ENCODE measurements at regions not wholly inside any gene's neighbourhood (a gene's known extent, or its start where the extent isn't known, plus 50 kb on each side); places are given as distances from the start of the nearest gene placed in this dataset.
"Not testable (repeated sequence)": the region's sequence is repeated elsewhere in the genome, so short reads cannot be mapped to it uniquely, and the experiment has no call there.

GRCh38 chr7:89837515-89837914 is 316.8 kb upstream of the STEAP1 start:
- no peak for FAIRE-seq
- DNase-seq (ENCODE audit: insufficient read length), result no peak
- no peak for TF ChIP-seq TAF1 (IDR thresholded peaks at IDR 0.05; ENCODE audit: borderline replicate concordance, low read depth, low read length)

- TF ChIP-seq POLR2AphosphoS5 (IDR thresholded peaks at IDR 0.05; ENCODE audit: low read depth, low read length) (no peak), TAF1 (IDR thresholded peaks at IDR 0.05; ENCODE audit: borderline replicate concordance, low read depth, low read length) (no peak), POLR2A (IDR thresholded peaks at IDR 0.05; ENCODE audit: low read depth, low read length) (no peak)
- no peak for FAIRE-seq
- no peak for DNase-seq (ENCODE audit: insufficient read length)
These were observed 314.9 kb upstream of the STEAP1 start for GRCh38 chr7:89839329-89839728.

GRCh38 chr7:89845952-89846351 is 308.3 kb upstream of the STEAP1 start:
- TF ChIP-seq POLR2AphosphoS5 (IDR thresholded peaks at IDR 0.05; ENCODE audit: low read depth, low read length), result no peak
- TF ChIP-seq POLR2A (IDR thresholded peaks at IDR 0.05; ENCODE audit: low read depth, low read length), result no peak
- TF ChIP-seq TAF1 (IDR thresholded peaks at IDR 0.05; ENCODE audit: borderline replicate concordance, low read depth, low read length), result no peak
- FAIRE-seq (no peak), DNase-seq (ENCODE audit: insufficient read length) (no peak)

GRCh38 chr7:89849052-89849451 is 305.2 kb upstream of the STEAP1 start:
- DNase-seq (ENCODE audit: insufficient read length) (no peak), FAIRE-seq (no peak)
- TF ChIP-seq TAF1 (IDR thresholded peaks at IDR 0.05; ENCODE audit: borderline replicate concordance, low read depth, low read length) (no peak), POLR2AphosphoS5 (IDR thresholded peaks at IDR 0.05; ENCODE audit: low read depth, low read length) (no peak), POLR2A (IDR thresholded peaks at IDR 0.05; ENCODE audit: low read depth, low read length) (no peak)

DNA sequence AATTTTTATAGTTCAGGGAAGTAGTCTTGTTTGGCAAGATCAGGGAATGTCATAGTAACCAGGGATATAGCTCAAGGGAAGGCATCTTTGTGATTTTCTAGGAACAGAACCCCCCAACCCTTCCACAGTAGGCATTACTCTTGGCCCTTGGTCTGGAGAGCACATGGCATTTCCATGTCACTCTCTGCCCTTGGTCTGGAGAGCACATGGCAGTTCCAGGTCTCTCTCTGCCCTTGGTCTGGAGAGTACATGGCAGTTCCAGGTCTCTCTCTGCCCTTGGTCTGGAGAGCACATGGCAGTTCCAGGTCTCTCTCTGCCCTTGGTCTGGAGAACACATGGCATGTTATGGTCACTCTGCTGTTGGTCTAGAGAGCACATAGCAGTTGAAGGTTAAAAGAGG is 297.2 kb upstream of the STEAP1 start:
- not testable (repeated sequence) for DNase-seq (ENCODE audit: insufficient read length); FAIRE-seq

DNA sequence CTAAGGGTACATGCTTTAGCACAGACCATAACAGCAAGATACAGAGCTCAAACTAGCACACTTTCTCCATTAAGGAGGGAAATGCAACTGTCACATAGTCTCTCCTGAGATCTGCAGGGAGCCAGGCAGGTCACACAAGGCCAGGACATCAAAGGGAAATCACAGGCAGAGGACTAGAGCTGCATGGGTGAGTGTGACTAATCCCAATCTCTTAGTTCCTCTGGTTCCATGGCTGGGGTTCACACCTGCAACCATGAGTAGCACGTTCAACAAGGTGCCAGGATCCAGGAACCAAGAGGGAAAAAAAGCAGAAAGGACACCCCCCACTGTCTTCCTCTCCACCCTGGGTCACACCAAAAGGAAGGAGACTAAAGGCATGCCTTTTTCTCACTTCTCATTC is 296.5 kb upstream of the STEAP1 start:
- TF ChIP-seq POLR2A (IDR thresholded peaks at IDR 0.05; ENCODE audit: low read depth, low read length) (no peak), POLR2AphosphoS5 (IDR thresholded peaks at IDR 0.05; ENCODE audit: low read depth, low read length) (no peak), TAF1 (IDR thresholded peaks at IDR 0.05; ENCODE audit: borderline replicate concordance, low read depth, low read length) (no peak)
- FAIRE-seq, result no peak
- no peak for DNase-seq (ENCODE audit: insufficient read length)

GRCh38 chr7:89887489-89887888 is 266.8 kb upstream of the STEAP1 start:
- DNase-seq (ENCODE audit: insufficient read length) (no peak), FAIRE-seq (no peak)
- TF ChIP-seq POLR2AphosphoS5 (IDR thresholded peaks at IDR 0.05; ENCODE audit: low read depth, low read length) (no peak), POLR2A (IDR thresholded peaks at IDR 0.05; ENCODE audit: low read depth, low read length) (no peak), TAF1 (IDR thresholded peaks at IDR 0.05; ENCODE audit: borderline replicate concordance, low read depth, low read length) (no peak)

- FAIRE-seq (no peak), DNase-seq (ENCODE audit: insufficient read length) (no peak)
- TF ChIP-seq TAF1 (IDR thresholded peaks at IDR 0.05; ENCODE audit: borderline replicate concordance, low read depth, low read length), result no peak
These were observed 245.5 kb upstream of the STEAP1 start for GRCh38 chr7:89908736-89909135.

GRCh38 chr7:89914711-89915110 is 239.6 kb upstream of the STEAP1 start:
- DNase-seq (ENCODE audit: insufficient read length) (no peak), FAIRE-seq (no peak)
- TF ChIP-seq TAF1 (IDR thresholded peaks at IDR 0.05; ENCODE audit: borderline replicate concordance, low read depth, low read length) (no peak), POLR2A (IDR thresholded peaks at IDR 0.05; ENCODE audit: low read depth, low read length) (no peak), POLR2AphosphoS5 (IDR thresholded peaks at IDR 0.05; ENCODE audit: low read depth, low read length) (no peak)

- TF ChIP-seq POLR2A (IDR thresholded peaks at IDR 0.05; ENCODE audit: low read depth, low read length) (no peak), TAF1 (IDR thresholded peaks at IDR 0.05; ENCODE audit: borderline replicate concordance, low read depth, low read length) (no peak), POLR2AphosphoS5 (IDR thresholded peaks at IDR 0.05; ENCODE audit: low read depth, low read length) (no peak)
- DNase-seq (ENCODE audit: insufficient read length) (no peak), FAIRE-seq (no peak)
These were observed 228.1 kb upstream of the STEAP1 start for GRCh38 chr7:89926194-89926593.

DNA sequence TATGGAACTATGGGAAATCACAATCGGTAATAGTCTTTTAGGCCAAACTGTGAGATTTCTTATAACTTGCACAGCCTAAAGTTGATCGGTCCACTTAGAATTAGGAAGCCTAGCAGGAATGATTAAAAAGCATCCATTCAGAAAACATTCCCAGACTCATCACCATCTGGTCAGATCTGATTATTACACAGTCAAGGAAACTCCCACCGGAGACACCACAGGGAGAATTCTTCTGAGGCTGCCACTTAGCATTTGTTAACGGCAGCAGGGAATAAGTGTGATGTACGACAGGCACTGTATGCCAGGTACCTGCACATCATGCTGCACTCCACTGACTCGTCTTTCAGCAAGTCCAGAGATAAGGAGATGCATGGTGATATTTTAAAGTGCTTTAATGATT is 227.6 kb upstream of the STEAP1 start:
- no peak for FAIRE-seq
- no peak for DNase-seq (ENCODE audit: insufficient read length)
- TF ChIP-seq POLR2AphosphoS5 (IDR thresholded peaks at IDR 0.05; ENCODE audit: low read depth, low read length), result no peak
- no peak for TF ChIP-seq POLR2A (IDR thresholded peaks at IDR 0.05; ENCODE audit: low read depth, low read length)
- no peak for TF ChIP-seq TAF1 (IDR thresholded peaks at IDR 0.05; ENCODE audit: borderline replicate concordance, low read depth, low read length)

- no peak for TF ChIP-seq POLR2A (IDR thresholded peaks at IDR 0.05; ENCODE audit: low read depth, low read length)
- TF ChIP-seq POLR2AphosphoS5 (IDR thresholded peaks at IDR 0.05; ENCODE audit: low read depth, low read length), result no peak
- TF ChIP-seq TAF1 (IDR thresholded peaks at IDR 0.05; ENCODE audit: borderline replicate concordance, low read depth, low read length), result no peak
- no peak for DNase-seq (ENCODE audit: insufficient read length)
- FAIRE-seq, result no peak
These were observed 226.5 kb upstream of the STEAP1 start for GRCh38 chr7:89927762-89928161.

- no peak for TF ChIP-seq TAF1 (IDR thresholded peaks at IDR 0.05; ENCODE audit: borderline replicate concordance, low read depth, low read length)
- TF ChIP-seq POLR2AphosphoS5 (IDR thresholded peaks at IDR 0.05; ENCODE audit: low read depth, low read length), result no peak
- TF ChIP-seq POLR2A (IDR thresholded peaks at IDR 0.05; ENCODE audit: low read depth, low read length), result no peak
- no peak for FAIRE-seq
- no peak for DNase-seq (ENCODE audit: insufficient read length)
These were observed 225.8 kb upstream of the STEAP1 start for GRCh38 chr7:89928451-89928850.

Data from GM12892 (cell line).